ENCODE measurements at regions not wholly inside any gene's neighbourhood (a gene's known extent, or its start where the extent isn't known, plus 50 kb on each side); places are given as distances from the start of the nearest gene placed in this dataset.

DNA sequence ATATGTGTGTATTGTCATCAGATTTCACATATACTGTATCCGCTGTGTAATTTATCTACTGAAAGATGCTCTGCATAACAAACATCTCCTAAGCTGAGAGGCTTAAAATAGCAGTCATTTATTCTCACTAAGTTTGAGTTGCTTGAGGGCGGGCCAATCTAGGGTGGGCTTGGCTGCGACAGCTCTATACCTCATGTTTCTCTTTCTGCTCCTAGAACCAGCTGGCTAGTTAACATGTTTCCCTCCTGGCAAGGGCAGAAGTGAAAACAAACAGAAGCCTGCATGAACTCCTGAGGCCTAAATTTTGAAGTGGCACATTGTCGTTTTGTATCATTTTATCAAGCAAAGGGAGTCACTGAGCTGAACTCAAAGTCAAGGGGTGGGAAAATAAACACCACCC is 585.0 kb upstream of the VRK2 start:
- no peak for TF ChIP-seq EZH2phosphoT487 (IDR thresholded peaks at IDR 0.05; ENCODE audit: insufficient read depth, low read depth)
- no peak for TF ChIP-seq EZH2 (IDR thresholded peaks at IDR 0.05; ENCODE audit: insufficient read depth, poor library complexity, severe bottlenecking)

Measured in GM23248 (cell line).